HG03565 (cell line): ENCODE measurements at regions not wholly inside any gene's neighbourhood (a gene's known extent, or its start where the extent isn't known, plus 50 kb on each side); places are given as distances from the start of the nearest gene placed in this dataset.

Source experiments
- ATAC-seq: cut with Tn5 transposase; IDR thresholded peaks from one replicate; pipeline ENCODE4 v1.9.1; 2021; ENCODE audit warnings: mild to moderate bottlenecking, moderate library complexity; ENCODE audit not compliant: unreplicated experiment

DNA sequence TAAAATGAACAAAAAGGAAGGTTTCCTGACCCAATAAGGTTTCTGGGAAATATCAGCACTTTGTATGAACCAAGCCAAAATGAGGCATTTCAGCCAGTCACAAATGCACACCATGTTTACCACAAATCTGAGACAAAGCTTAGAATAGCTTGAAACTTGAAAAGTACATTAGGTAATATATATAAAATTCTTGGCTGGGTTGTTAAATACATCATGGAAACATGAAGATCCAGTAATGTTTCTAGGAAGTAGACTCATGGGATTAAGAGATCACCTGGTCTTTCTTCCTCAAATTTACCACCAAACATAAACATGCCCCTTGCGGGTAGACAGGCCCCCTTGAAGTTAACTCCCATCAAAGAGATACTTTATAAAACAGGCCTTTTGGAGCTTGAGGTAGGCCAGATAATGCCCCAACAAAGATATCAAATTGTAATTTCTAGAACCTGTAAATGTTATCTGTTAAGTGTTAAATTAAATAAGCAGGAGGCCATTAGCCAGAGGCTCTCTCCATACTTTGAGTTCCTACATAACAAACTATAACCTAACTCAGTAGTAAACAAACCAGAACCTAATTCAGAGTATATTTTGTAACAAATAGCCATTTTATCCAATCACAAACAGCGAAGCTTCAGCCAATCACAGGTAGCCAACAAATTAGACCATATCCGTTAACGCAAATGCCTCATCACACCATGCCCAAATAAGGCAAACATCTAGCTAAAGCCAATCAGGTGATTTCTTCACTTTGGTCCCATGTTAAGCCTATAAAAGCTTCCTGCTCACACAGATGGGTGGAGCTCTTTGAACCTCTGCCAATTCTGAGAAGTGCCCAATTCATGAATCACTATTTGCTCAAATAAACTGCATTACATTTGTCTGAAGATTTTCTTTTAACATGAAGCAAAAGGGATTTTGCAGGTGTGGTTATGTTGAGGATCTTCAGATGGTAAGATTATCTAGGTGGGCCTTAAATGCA, 127.9 kb upstream of the TARS1 start:
- ATAC-seq, result no peak

DNA sequence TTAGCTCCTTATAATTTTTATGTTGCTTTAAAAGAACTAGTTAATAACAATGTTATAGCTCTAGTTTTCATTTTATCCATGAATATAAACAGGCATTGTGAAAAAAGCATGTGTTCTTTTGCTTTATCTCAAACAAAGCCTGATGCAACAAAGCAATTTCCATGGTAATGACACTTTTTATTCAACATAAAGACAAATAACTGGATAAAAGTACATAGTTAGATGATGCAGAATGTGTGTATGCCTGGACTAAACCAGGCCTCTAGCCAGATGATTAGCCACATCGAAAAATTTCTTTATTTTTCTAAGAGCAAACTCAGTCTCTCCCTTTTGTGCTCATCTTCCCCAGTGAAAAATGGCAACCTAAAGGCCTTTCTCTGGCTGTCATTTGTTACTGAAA, 125.6 kb upstream of the TARS1 start:
- ATAC-seq, result no peak

DNA sequence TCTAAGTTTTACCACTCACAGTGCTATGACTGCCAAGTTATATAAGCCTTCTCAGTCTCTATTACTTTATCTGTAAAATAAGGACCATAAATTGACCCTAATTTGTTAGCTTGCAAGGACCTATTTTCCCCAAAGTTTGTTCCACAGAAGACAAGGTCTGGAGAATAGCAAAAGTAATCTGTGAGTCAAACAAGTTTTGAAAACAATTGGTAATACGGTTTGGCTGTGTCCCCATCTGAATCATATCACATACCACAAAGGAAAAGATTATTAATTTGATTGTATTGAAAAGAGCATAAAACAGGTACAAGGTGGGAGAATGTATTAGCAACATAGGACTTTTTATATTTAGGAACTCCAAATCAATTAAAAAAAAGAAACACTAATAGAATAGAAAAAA, 124.0 kb upstream of the TARS1 start:
- no peak for ATAC-seq

DNA sequence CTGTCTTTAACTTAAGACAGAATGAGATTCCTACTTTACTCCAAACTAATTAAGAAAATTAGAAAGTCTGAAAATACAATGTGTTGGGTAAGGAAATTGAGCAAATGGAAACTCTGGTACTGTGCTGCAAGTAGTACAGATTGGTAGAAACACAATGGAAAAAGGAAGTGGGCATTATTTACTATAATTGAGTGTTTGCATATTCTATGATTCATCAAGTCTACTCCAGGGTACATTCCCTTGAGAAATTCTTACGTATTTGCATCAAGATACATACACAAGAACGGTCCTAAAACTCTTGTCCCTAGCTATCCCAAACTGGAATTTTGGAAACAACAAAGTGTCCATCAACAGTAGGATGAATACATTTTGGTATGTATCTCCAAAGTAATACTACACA, 123.5 kb upstream of the TARS1 start:
- no peak for ATAC-seq

DNA sequence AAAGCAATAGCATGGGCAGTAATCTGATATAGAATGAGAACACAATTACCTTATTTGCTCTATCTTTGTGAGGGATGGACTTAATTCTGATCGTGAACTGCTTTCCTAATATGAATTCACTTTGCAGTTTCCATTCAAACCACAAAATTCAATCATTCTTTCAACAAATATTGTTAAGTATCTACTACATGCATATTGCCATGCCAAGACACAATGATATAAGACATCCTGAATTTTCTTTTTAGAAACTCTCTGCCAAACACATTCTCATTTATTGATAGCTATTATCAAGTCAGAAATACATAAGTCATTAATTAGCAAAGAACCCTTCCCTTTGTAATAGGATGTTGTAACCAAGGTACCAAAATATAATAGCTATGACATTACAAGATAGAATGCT, 121.6 kb upstream of the TARS1 start:
- no peak for ATAC-seq

DNA sequence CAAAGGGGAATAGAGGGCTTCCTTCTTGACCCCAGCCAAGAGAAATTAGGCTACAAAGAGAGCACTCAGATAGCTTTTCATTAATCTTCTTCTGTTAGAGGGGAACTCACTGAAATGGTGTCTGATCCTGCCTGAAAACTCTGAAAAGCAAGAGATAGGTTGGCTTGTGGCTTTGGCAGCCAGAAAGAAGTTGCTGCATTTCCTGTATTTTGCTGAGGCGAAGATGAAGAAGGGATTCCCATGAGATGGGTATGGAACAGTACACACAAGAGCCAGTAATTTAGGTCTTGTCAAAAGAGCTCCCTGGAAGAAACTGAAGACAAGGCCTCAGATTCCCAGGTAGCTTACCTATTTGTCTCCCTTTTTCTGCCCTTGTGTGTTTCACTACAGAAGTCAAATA, 120.9 kb upstream of the TARS1 start:
- ATAC-seq, result no peak

DNA sequence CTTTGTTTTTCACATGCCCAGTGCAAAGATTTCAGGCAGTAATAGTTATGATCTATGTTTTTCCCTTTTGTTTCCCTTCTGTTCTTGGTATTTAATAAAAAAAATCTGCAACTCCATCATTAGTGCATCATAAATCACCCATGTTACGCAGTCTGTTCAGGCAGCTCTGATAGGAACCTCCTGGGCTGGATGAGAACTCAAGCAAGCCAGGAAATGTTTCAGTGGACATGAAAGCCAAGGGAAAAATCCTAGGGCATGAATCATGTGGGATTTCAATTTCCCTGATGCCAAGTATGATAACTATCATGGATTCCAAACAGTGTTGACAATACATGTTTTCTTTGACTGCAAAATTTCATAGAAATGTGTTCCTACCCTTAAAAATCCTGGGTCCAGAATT, 119.7 kb upstream of the TARS1 start:
- ATAC-seq, result no peak

DNA sequence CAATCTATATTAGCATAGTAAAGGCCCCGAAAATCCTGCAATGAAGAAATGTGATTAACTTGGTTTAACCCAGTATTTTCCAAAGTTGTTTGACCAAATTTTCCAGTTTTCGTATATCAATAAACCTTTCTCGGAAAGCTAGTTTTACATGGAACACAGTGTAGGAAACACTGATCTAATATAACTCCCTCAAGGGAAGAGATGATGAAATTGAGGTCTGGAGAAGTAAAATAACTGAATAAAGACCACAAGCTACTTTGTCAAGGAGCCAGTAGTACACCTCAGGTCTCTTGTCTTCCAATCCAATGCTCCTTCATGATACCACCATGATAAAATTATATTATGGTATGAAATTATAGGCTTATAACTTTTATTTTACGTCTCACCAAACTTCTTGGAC, 118.1 kb upstream of the TARS1 start:
- no peak for ATAC-seq

DNA sequence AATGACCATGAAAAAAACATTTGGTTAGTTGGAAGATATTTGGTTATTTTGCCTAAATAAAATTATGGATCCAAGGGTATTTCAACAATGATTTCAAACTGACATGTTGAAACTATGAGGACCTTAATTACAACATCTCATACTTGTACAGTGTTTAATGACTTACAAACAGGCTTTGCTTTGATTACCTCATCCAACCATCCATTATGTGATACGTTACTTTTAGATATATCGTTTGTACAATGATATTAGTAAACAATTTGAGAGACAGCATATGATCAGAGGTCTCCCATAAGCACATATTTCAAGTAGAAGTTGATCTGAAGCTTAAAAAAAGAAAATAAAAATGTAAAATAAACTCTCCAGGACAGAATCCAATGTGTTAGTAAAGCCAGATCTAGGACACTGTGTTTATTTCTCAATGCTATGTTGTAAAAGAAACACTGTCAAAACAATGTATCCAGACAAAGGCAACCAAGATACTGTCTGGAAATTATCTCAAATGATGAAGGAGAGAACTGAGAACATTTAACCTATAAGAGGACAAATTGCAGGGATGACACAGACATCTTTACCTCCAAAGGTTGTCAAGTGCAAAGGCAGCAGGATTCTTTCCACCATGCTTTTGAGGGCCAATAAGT, 116.0 kb upstream of the TARS1 start:
- no peak for ATAC-seq

DNA sequence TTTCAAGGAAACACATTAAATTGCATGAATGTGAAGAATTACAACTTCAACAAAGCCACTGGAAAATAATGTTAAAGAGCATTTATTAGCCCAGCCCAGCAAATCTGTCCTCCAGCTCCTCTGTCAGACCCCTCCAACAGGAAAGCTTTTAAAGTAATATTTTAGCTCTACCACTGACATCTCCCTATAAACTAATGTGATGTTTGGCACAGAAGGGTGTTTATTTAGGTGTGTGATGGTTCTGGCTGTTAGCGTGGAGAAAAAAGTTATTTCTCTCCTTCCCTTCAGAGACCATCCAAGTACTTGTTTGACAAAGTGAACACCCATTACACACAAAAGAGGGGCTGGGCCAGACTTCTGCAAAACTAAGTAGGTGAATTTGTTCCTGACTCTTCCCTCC, 111.9 kb upstream of the TARS1 start:
- ATAC-seq, result no peak

DNA sequence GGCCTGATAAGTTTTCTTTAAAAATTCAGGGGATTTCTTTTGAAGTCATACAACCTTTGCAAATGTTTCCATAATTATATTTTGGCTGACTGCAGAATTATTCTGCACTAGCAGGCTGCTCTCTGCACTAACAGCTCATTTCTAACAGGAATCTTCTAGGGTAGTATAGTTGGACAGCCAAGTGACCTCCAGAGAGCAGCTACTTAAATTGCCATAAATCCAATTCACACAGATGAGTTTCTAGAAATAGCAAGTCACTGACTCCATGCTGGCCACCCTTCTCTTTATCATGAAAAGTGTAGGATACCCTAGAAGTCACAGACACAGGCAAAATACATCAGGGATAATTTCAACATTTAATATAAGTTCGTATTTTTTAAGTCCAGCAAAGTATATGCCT, 110.9 kb upstream of the TARS1 start:
- ATAC-seq, result no peak

DNA sequence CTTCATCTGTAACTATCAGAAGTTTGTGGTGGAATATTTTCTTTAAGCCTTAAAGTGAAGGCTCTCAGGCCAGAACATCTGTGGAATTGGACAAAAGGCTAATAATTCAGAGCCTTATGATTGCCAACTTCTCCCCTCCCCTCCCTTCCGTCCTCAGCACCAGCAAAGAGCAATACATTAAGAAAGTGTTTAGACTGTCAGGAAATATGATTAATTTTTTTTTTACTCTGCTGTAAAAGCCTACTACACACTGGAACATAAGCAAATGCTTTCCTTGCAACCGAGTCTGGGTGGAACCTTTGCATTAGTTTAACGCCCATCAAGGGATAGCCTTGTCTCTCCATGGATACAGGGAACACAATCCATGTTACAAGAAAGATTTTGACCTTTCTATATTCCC, 110.3 kb upstream of the TARS1 start:
- ATAC-seq, result no peak

DNA sequence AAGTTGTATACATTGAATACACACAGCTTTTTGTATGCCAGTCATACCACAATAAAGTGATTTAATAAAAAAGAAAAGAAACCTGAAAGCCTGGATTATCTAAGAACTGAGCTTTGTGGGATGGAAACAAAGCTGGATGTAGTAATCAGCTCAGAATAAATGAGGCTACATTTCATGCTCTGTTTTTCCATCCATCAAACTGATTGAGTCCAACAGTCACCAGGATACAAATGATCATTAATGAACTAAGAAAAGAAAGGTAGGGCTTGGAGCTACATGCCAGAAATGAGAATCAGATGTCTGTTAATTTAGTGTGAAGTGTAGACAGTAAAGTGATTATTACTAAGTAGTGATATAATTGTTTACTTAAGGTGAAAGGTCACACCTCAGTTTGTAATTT, 109.8 kb upstream of the TARS1 start:
- ATAC-seq, result no peak

DNA sequence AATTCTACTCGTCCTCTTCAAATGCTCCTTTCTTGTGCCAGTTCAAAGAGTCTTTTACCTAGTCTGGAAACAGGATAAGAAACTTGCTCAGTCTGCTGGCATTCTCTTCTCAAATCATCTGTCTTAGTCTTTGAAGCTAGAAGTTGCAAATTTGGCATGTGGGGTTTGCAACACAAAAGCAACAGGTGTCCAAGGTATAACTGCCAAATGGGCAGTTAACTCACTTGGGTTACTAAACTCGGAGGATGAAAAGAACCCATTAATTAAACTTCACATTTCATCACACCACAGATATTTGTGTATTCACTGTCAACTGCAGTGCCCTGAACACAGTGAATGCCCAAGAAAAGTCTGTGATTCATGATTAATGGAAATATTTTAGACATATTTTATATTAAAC, 108.0 kb upstream of the TARS1 start:
- ATAC-seq, result no peak

DNA sequence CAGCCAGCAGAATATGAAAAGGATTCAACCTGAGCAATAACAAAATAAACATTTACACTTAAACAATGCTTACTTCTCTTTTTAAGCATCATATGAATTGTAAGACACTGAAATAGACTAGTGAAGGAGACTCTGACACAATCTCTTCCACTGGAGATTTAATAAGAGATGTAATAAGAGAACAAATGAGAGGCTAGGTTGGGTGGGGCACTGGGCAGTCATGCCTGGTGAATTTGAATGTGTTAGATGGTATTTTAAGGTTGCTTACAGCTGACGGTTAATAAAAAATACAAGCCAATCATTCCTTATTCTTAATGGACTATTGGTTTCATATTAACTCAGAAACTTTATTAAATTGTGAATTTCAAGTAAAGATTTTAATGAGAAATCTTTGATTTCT, 105.9 kb upstream of the TARS1 start:
- ATAC-seq, result no peak

DNA sequence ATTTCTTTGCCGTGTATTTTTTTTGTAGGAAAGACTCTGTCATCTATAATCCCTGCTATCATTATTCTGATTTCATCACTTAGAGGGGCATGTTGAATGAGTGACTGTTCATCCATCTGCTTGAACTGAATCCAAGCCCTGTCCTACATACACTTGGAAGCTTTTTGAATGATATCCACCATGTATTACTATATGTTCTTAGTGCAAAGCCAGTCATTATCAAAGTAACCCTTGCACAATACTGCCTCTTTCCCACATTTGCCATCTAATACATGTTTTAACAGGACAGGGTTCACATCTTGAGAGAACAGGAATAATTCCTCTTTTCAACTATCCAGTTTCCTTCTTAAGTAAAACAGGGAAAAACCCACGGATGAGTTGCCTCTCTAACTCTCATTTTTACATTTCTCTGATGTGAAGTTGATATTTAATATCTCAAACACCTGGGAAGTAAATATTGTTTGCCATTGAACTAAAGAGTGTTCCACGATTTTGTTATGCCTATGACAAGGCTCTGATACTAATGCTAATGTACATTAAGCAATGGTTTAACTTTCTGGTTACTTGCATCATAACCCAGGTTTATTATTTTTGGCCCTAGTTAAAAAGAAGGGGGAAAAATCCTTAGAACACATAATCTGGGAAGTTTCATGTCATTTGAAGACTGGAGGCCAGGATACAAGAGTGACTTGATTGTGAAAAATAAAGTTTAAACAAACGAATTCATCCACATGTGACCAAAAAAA, 103.7 kb upstream of the TARS1 start:
- ATAC-seq, result no peak

DNA sequence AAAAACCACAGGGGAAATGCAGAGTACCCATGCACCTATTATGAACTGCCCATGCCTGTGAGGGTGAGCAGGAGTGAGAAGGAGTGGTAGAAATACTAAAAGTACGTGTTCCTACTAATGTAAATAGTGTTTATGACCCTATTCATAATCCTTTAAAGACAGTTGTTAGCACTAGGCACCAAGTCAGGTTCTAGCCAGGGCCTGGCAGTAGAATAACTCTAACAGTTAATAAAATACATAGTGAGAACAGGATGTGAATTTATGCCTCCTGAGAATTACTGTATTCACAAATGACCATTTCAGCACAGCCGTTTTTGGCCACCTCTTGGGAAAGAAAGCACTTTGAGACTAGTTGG, 103.2 kb upstream of the TARS1 start:
- no peak for ATAC-seq

DNA sequence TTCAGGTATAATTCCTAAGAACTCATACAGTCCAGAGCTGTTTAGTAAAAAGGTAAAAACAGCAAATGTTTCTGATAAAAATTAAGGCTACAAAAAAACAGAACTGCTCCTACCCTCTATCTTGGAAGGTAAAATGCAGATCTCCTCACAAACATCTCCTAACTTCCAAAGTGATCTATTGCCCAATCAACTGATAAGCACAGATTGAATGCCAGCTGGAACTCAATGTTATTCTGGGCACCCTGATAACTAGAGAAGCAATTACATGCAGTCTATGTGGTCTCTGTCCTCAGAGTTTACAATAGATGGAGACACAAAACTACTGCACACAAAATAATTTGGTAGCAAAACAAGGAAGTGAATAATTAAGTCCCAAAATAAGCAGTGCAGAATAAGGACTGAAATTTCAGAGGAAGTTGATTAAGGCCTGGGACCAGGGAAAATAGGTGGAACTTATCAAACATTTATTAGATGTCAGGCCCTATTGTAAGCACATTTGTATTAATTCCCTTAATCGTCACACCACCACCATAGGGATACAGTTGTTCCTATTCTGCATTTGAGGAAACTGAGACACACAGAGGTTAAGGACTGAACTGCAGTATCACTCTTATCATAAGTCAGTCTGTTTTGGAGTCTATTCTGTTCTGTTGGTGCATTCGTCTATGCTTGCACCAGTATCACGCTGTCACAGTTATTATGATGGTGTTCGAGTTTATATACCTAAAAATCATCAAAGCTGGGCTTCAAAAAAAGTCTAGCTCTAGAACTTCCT, 102.2 kb upstream of the TARS1 start:
- ATAC-seq, result no peak

DNA sequence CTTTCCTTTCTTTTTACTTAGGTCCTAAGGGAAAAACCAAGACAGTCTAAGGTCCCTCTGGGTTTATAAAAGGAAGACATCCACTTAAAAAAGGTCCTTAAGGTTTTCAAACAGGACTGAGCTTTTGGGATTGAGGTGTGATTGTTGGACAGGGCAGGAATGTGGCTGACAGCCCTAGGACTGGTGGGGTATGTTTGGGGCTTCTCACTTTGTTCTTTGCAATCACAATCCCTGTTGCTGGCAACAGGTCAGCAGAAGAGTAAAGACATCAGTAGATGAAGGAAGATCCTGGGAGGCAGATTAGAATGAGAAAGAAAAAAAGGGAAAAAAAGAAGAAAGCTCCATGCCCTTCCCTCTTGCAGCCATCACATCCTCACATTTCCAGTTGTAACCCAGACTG, 101.4 kb upstream of the TARS1 start:
- no peak for ATAC-seq

DNA sequence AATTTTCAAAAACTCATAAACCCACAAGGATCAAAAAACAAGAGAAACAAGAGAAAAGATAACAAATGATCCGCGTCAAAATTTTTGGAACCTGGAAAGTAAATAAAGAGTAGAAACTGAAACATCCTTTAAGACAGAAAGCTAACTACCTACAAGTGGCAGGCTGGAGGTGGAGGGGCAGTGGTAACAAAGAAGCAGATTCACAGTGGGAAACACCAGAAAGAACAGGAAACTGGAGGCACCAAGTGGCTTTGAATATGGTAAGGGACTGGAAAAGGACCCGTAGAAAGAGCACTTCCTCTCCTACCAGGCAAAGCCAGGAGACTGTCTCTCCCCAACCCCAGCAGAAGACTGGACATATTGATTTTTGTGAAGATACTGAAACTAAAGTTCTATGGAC, 100.6 kb upstream of the TARS1 start:
- ATAC-seq, result no peak

DNA sequence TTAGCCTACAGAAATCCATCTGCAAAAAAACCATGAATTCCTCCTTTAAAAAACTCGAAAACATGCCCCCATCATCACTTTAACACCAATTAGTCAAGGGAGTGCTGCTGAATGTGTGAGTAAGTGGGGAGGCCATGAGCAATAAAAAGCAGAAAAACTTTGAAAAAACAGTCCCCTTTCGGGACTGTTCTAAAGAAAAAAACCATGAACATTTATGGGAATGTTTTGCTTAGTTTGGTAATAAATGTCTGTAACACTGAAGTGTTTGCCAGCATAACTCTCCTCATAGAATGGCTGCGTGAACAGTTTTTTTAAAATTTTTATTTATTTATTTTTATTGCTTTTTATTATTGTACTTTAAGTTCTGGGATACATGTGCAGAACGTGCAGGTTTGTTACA, 99.4 kb upstream of the TARS1 start:
- ATAC-seq, result no peak
